ENCODE measurements at regions not wholly inside any gene's neighbourhood (a gene's known extent, or its start where the extent isn't known, plus 50 kb on each side); places are given as distances from the start of the nearest gene placed in this dataset.

- TF ChIP-seq CTCF (IDR thresholded peaks at IDR 0.05; ENCODE audit: low read depth, low read length), result no peak
- no peak for DNase-seq (ENCODE audit: low read depth in 2 of 2)
- H3K4me3 ChIP-seq (replicated peaks in 1 of 2; ENCODE audit: low read depth in 2 of 2, low read length in 2 of 2), result no peak overlapping the region
Measured at GRCh38 chr2:81437456-81438000, 1133.0 kb upstream of the LRRTM1 start.

GRCh38 chr2:81436256-81436655, 1131.7 kb upstream of the LRRTM1 start:
- no peak overlapping the region for H3K4me3 ChIP-seq (replicated peaks in 1 of 2; ENCODE audit: low read depth in 2 of 2, low read length in 2 of 2)
- DNase-seq (ENCODE audit: low read depth in 2 of 2), result peak in 1 of 2 donors; percentile 0
- TF ChIP-seq CTCF (IDR thresholded peaks at IDR 0.05; ENCODE audit: low read depth, low read length), result no peak

- no peak for DNase-seq (ENCODE audit: low read depth in 2 of 2)
- no peak overlapping the region for H3K4me3 ChIP-seq (replicated peaks in 1 of 2; ENCODE audit: low read depth in 2 of 2, low read length in 2 of 2)
- TF ChIP-seq CTCF (IDR thresholded peaks at IDR 0.05; ENCODE audit: low read depth, low read length), result no peak
Measured at GRCh38 chr2:81412681-81413080, 1108.1 kb upstream of the LRRTM1 start.

- no peak for TF ChIP-seq CTCF (IDR thresholded peaks at IDR 0.05; ENCODE audit: low read depth, low read length)
- no peak for DNase-seq (ENCODE audit: low read depth in 2 of 2)
- H3K4me3 ChIP-seq (replicated peaks in 1 of 2; ENCODE audit: low read depth in 2 of 2, low read length in 2 of 2), result no peak overlapping the region
Measured at GRCh38 chr2:81403508-81403907, 1099.0 kb upstream of the LRRTM1 start.

- DNase-seq (ENCODE audit: low read depth in 2 of 2), result no peak
- no peak for TF ChIP-seq CTCF (IDR thresholded peaks at IDR 0.05; ENCODE audit: low read depth, low read length)
- H3K4me3 ChIP-seq (replicated peaks in 1 of 2; ENCODE audit: low read depth in 2 of 2, low read length in 2 of 2), result no peak overlapping the region
Measured at GRCh38 chr2:81396417-81397019, 1092.0 kb upstream of the LRRTM1 start.

GRCh38 chr2:81395746-81396145, 1091.2 kb upstream of the LRRTM1 start:
- TF ChIP-seq CTCF (IDR thresholded peaks at IDR 0.05; ENCODE audit: low read depth, low read length), result no peak
- no peak for DNase-seq (ENCODE audit: low read depth in 2 of 2)
- no peak overlapping the region for H3K4me3 ChIP-seq (replicated peaks in 1 of 2; ENCODE audit: low read depth in 2 of 2, low read length in 2 of 2)

GRCh38 chr2:81389203-81389602, 1084.7 kb upstream of the LRRTM1 start:
- DNase-seq (ENCODE audit: low read depth in 2 of 2), result peak in 1 of 2 donors; percentile 2
- peak; percentile 9 for TF ChIP-seq CTCF (IDR thresholded peaks at IDR 0.05; ENCODE audit: low read depth, low read length)
- H3K4me3 ChIP-seq (replicated peaks in 1 of 2; ENCODE audit: low read depth in 2 of 2, low read length in 2 of 2), result no peak overlapping the region
